Gastrocnemius medialis (tissue), 4 donors: ENCODE measurements at regions not wholly inside any gene's neighbourhood (a gene's known extent, or its start where the extent isn't known, plus 50 kb on each side); places are given as distances from the start of the nearest gene placed in this dataset.

Experiments
- CTCF ChIP-seq, 5 experiments: fragments of 450-650 bp in 3 of 5; fragments of 200-600 bp in 2 of 5; sonication (generic) in 2 of 5; IDR thresholded peaks in 4 of 5; conservative IDR thresholded peaks in 1 of 5; 1 replicate in 4 of 5; 2 replicates in 1 of 5; pipeline ENCODE4 v1.5.1; 2016 to 2019; ENCODE audit warnings: antibody characterized with exemption in 5 of 5, mild to moderate bottlenecking in 3 of 5, moderate library complexity in 3 of 5
- POLR2A ChIP-seq, 2 donors: fragments of 450-650 bp; IDR thresholded peaks; one replicate each; pipeline ENCODE4 v1.6.1; 2017; ENCODE audit warnings: antibody characterized with exemption in 2 of 2, mild to moderate bottlenecking in 2 of 2, moderate library complexity in 2 of 2

DNA sequence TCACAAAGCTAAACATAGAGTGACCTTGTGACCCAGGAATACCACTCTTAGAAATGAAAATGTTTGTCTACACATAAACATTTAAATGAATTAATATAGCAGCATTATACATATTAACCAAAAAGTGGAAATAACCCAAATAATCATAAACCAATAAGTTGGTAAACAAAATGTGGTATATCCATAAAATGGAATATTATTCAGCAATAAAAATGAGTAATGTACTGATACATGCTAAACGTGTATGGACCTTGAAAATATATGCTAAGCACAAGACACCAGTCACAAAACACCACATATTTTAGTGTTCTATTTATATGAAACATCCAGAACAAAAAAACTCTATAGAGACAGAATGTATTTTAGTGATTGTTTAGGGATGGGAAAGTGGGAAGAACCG, 68.9 kb upstream of the FUT9 start:
- no peak for TF ChIP-seq CTCF (IDR thresholded peaks at IDR 0.05 in 4 of 5, conservative IDR thresholded peaks at IDR 0.05 in 1 of 5)
- no peak for TF ChIP-seq POLR2A (IDR thresholded peaks at IDR 0.05)
